ENCODE measurements at regions not wholly inside any gene's neighbourhood (a gene's known extent, or its start where the extent isn't known, plus 50 kb on each side); places are given as distances from the start of the nearest gene placed in this dataset.

DNA sequence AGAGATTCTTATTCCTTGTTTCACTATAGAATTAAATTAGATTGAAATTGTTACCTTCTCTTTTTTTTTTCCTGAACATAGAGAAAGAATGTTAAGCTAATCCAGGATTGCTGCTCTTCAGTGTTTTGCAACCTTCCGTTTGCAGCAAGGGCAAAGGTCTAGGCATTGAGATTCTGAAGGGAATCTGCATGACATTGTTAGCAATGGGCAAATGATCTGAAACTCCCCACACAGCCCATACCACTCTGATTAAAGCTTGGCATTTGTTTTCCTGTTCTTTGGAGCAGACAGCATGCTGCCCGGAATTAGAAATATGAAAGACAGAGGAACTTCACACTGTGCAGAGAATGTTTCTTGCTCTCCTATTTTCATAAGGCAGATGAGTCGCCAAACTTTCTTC lies 551.8 kb downstream of the SOCS6 start:
- H3K4me1 ChIP-seq (ENCODE audit: control insufficient read depth in 1 of 2, insufficient read depth in 2 of 2, low read length in 2 of 2): no peaks in the 10 kb centered on the region
- intact Hi-C loops (cut with micrococcal nuclease): no loop called here

DNA sequence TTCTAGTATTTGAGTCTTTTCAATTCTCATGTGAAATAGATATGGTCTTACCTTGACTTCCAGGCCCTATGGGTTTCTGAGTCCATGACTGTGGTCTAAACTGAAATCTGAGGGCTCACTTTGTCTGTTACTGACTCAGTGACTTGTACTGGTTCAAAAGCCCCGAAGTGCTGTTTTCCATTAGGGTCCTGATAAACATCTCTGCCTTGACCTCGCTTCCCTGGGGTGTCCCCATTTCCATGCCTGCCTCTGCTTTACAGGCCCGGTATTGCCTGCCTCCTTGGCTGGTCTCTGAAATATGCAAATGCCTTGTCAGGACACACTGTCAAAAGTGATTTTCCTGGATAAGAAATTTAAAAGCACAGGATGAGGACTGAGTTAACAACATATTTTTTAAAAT lies 538.8 kb downstream of the SOCS6 start:
- TF ChIP-seq, protein P1, sequence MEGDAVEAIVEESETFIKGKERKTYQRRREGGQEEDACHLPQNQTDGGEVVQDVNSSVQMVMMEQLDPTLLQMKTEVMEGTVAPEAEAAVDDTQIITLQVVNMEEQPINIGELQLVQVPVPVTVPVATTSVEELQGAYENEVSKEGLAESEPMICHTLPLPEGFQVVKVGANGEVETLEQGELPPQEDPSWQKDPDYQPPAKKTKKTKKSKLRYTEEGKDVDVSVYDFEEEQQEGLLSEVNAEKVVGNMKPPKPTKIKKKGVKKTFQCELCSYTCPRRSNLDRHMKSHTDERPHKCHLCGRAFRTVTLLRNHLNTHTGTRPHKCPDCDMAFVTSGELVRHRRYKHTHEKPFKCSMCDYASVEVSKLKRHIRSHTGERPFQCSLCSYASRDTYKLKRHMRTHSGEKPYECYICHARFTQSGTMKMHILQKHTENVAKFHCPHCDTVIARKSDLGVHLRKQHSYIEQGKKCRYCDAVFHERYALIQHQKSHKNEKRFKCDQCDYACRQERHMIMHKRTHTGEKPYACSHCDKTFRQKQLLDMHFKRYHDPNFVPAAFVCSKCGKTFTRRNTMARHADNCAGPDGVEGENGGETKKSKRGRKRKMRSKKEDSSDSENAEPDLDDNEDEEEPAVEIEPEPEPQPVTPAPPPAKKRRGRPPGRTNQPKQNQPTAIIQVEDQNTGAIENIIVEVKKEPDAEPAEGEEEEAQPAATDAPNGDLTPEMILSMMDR (IDR thresholded peaks at IDR 0.05): no peak
- intact Hi-C loops (cut with micrococcal nuclease): no loop called here
- Histone ChIP-seq H3K27ac (ENCODE audit: low read depth in 1 of 2, low read length in 2 of 2) (no peak overlapping the region), H2AFZ (ENCODE audit: insufficient read depth, low read depth, low read length, poor library complexity, severe bottlenecking) (no peak overlapping the region), H3K9me3 (replicated peaks in 1 of 2; ENCODE audit: control insufficient read depth in 1 of 2, insufficient read depth in 1 of 2, low read length in 2 of 2) (peaks cover 0 to 5% of the 10 kb centered on the region in 2 donors), H3K4me1 (ENCODE audit: control insufficient read depth in 1 of 2, insufficient read depth in 2 of 2, low read length in 2 of 2) (no peaks in the 10 kb centered on the region), H3K79me2 (ENCODE audit: insufficient read depth, low read length) (no peaks in the 10 kb centered on the region), H3K4me3 (replicated peaks in 1 of 3; ENCODE audit: low read depth in 2 of 3, low read length in 3 of 3) (no peak overlapping the region), H3K4me2 (replicated peaks; ENCODE audit: extremely low read depth, low read length, poor library complexity, severe bottlenecking) (no peak overlapping the region), H4K20me1 (ENCODE audit: insufficient read depth, low read length) (no peaks in the 10 kb centered on the region), H3K27me3 (ENCODE audit: control insufficient read depth in 2 of 2, insufficient read depth in 2 of 2, low read length in 2 of 2) (no peaks in the 10 kb centered on the region), H3K9ac (ENCODE audit: insufficient read depth, low read length, poor library complexity, severe bottlenecking) (no peak overlapping the region), H3K36me3 (replicated peaks in 1 of 2; ENCODE audit: control insufficient read depth in 1 of 2, insufficient read depth in 2 of 2, low read length in 2 of 2) (no peaks in the 10 kb centered on the region)
- Mint-ChIP-seq H3K9me3 (peaks cover 0 to 4% (median 1%) of the 10 kb centered on the region in 7 donors), H3K27ac (no peak overlapping the region), H3K4me1 (no peaks in the 10 kb centered on the region), H3K27me3 (ENCODE audit: low read depth in 3 of 3) (no peaks in the 10 kb centered on the region), H3K4me3 (no peak overlapping the region), H3K36me3 (no peaks in the 10 kb centered on the region)
- 78% methylated on average over 1 of the region's 3 CpGs for WGBS (ENCODE audit: insufficient coverage)
- no peak for DNase-seq

More for the DNA sequence above, 551.8 kb downstream of the SOCS6 start:
- H4K20me1 ChIP-seq (ENCODE audit: insufficient read depth, low read length): no peaks in the 10 kb centered on the region
- H3K4me2 ChIP-seq (replicated peaks; ENCODE audit: extremely low read depth, low read length, poor library complexity, severe bottlenecking): no peak overlapping the region
- 100% methylated on average over 1 of the region's 3 CpGs for WGBS (ENCODE audit: insufficient coverage)
- H3K4me3 Mint-ChIP-seq: no peak overlapping the region
- no peak for DNase-seq
- no peaks in the 10 kb centered on the region for H3K36me3 ChIP-seq (replicated peaks in 1 of 2; ENCODE audit: control insufficient read depth in 1 of 2, insufficient read depth in 2 of 2, low read length in 2 of 2)
- H3K9ac ChIP-seq (ENCODE audit: insufficient read depth, low read length, poor library complexity, severe bottlenecking): no peak overlapping the region
- no peaks in the 10 kb centered on the region for H3K4me1 Mint-ChIP-seq
- H3K27me3 ChIP-seq (ENCODE audit: control insufficient read depth in 2 of 2, insufficient read depth in 2 of 2, low read length in 2 of 2): no peaks in the 10 kb centered on the region
- TF ChIP-seq, protein P1 (IDR thresholded peaks at IDR 0.05): no peak
- no peaks in the 10 kb centered on the region for H3K79me2 ChIP-seq (ENCODE audit: insufficient read depth, low read length)
- no peak overlapping the region for H3K27ac ChIP-seq (ENCODE audit: low read depth in 1 of 2, low read length in 2 of 2)
- peaks cover 0 to 3% of the 10 kb centered on the region in 2 donors for H3K9me3 ChIP-seq (replicated peaks in 1 of 2; ENCODE audit: control insufficient read depth in 1 of 2, insufficient read depth in 1 of 2, low read length in 2 of 2)
- peaks cover 0 to 7% (median 2%) of the 10 kb centered on the region in 7 donors for H3K9me3 Mint-ChIP-seq
- no peak overlapping the region for H2AFZ ChIP-seq (ENCODE audit: insufficient read depth, low read depth, low read length, poor library complexity, severe bottlenecking)
- H3K27me3 Mint-ChIP-seq (ENCODE audit: low read depth in 3 of 3): peaks cover 0 to 1% (median 0%) of the 10 kb centered on the region in 3 donors
- no peak overlapping the region for H3K4me3 ChIP-seq (replicated peaks in 1 of 3; ENCODE audit: low read depth in 2 of 3, low read length in 3 of 3)
- H3K36me3 Mint-ChIP-seq: no peaks in the 10 kb centered on the region
- no peak overlapping the region for H3K27ac Mint-ChIP-seq

Data from CD14-positive monocyte (primary cell).